ENCODE measurements at regions not wholly inside any gene's neighbourhood (a gene's known extent, or its start where the extent isn't known, plus 50 kb on each side); places are given as distances from the start of the nearest gene placed in this dataset.

DNA sequence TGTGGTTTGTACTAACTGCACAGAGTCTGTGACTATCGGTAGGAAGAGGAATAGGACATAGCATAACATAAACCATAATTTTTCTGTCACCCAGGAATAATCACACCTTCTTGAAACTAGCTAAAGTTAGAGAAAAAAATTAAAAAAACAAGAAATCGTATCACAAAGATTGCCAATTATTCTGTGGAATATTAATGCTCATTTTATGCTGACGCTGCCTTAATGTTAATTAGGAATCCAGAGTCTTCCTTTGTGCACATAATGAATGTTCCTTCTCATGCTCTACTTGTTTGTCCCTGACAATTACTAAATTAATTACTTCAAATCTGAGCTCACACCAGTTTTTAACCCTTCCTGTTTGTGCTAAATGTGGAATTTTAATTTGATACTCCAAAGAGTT, 772.7 kb upstream of the EPHA5 start:
- Histone ChIP-seq H3K9me3 (no peaks in the 10 kb centered on the region), H3K27ac (no peak overlapping the region), H3K4me3 (no peak overlapping the region), H3K27me3 (no peaks in the 10 kb centered on the region), H3K4me1 (no peaks in the 10 kb centered on the region), H3K36me3 (no peaks in the 10 kb centered on the region)
- no peak for DNase-seq
- TF ChIP-seq, protein P1, sequence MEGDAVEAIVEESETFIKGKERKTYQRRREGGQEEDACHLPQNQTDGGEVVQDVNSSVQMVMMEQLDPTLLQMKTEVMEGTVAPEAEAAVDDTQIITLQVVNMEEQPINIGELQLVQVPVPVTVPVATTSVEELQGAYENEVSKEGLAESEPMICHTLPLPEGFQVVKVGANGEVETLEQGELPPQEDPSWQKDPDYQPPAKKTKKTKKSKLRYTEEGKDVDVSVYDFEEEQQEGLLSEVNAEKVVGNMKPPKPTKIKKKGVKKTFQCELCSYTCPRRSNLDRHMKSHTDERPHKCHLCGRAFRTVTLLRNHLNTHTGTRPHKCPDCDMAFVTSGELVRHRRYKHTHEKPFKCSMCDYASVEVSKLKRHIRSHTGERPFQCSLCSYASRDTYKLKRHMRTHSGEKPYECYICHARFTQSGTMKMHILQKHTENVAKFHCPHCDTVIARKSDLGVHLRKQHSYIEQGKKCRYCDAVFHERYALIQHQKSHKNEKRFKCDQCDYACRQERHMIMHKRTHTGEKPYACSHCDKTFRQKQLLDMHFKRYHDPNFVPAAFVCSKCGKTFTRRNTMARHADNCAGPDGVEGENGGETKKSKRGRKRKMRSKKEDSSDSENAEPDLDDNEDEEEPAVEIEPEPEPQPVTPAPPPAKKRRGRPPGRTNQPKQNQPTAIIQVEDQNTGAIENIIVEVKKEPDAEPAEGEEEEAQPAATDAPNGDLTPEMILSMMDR (IDR thresholded peaks at IDR 0.05), result no peak
- intact Hi-C loops (cut with DNase I; ENCODE audit: low total_unique reads), result no loop called here

DNA sequence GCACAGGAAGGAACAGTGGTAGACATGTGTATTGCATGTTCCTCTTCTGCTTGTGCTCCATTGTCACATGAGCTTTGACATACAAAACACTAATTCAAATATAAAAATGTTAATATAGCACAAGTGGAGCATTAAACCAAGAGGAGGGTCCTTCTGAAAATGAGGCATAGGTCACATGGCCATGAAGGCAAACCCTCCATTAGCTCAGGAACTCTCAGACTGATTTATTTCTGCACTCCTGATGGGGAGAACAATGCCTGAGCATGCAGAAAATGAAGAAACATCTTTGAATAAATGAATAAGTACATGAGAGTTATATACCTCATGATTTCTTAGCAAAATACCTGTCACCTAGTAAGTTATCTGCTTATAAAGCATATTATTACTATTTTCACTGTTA, 769.2 kb upstream of the EPHA5 start:
- Histone ChIP-seq H3K4me3 (no peak overlapping the region), H3K36me3 (no peaks in the 10 kb centered on the region), H3K27me3 (no peaks in the 10 kb centered on the region), H3K4me1 (no peaks in the 10 kb centered on the region), H3K9me3 (no peaks in the 10 kb centered on the region), H3K27ac (no peak overlapping the region)
- intact Hi-C loops (cut with DNase I; ENCODE audit: low total_unique reads), result no loop called here
- DNase-seq, result no peak
- TF ChIP-seq, protein P1 (IDR thresholded peaks at IDR 0.05), result no peak

DNA sequence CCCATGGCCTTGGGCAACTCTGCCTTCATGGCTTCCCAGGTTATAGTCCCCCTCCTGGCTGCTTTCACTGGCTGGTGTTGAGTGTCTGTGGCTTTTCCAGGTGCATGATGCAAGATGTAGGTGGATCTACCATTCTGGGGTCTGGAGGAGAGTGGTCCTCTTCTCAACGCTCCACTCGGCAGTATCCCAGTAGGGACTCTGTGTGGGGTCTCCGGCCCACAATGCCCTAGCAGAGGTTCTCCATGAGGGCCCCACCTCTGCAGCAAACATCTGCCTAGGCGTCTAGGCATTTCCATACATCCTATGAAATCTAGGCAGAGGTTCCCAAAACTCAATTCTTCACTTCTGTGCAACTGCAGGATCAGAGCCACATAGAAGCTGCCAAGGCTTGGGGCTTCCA, 763.4 kb upstream of the EPHA5 start:
- Histone ChIP-seq H3K36me3 (no peaks in the 10 kb centered on the region), H3K9me3 (no peaks in the 10 kb centered on the region), H3K4me1 (no peaks in the 10 kb centered on the region), H3K4me3 (no peak overlapping the region), H3K27me3 (no peaks in the 10 kb centered on the region), H3K27ac (no peak overlapping the region)
- no peak for DNase-seq
- TF ChIP-seq, protein P1 (IDR thresholded peaks at IDR 0.05), result no peak
- intact Hi-C loops (cut with DNase I; ENCODE audit: low total_unique reads), result loop anchor here (5.0 kb wide), 1 partner anchor 1619 kb away; no protein-coding TSS in a partner anchor

DNA sequence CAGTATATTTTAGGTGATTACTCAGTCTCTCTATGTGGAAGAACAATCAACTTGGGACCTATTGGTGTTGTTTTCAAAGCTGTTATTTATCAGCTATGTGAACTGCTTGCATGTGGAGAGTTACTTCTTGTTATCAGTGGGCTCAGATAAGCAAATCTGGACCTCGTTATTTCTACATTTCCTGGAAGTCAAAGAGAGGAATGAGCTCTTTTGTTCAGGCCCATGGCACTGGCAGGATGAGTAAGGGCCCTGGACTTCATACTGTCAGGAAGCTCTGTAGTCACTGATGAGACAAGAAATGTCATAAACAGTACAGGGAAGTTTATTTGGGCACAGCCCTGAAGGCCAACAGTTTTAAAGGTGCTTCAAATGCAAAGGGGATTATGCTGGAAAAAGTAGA, 760.6 kb upstream of the EPHA5 start:
- TF ChIP-seq, protein P1 (IDR thresholded peaks at IDR 0.05), result no peak
- DNase-seq, result no peak
- Histone ChIP-seq H3K27ac (no peak overlapping the region), H3K36me3 (no peaks in the 10 kb centered on the region), H3K4me3 (no peak overlapping the region), H3K4me1 (no peaks in the 10 kb centered on the region), H3K9me3 (no peaks in the 10 kb centered on the region), H3K27me3 (no peaks in the 10 kb centered on the region)
- intact Hi-C loops (cut with DNase I; ENCODE audit: low total_unique reads), result loop anchor here (5.0 kb wide), 1 partner anchor 1621 kb away; no protein-coding TSS in a partner anchor

DNA sequence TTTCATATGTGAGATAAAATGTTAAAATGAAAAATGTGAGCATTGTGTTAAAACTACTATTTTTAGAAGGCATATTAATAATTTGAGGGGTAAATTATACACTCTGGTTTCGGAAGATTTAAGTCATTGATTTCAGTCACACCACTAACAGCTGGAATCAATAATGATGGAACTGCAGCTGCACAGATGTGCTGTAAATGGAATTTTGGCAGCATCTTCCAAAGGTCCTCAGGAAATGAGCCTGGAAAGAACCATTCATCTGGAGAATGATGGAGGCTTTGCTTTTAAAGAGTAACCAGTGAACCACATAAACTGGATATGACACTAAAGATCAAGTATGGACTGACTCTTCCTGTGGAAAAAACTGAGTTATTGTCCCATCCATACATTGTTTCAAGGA, 759.0 kb upstream of the EPHA5 start:
- no peaks in the 10 kb centered on the region for H3K4me1 ChIP-seq
- intact Hi-C loops (cut with DNase I; ENCODE audit: low total_unique reads), result no loop called here
- no peak overlapping the region for H3K4me3 ChIP-seq
- TF ChIP-seq, protein P1 (IDR thresholded peaks at IDR 0.05), result no peak
- H3K27me3 ChIP-seq, result no peaks in the 10 kb centered on the region
- no peak overlapping the region for H3K27ac ChIP-seq
- H3K36me3 ChIP-seq, result no peaks in the 10 kb centered on the region
- no peaks in the 10 kb centered on the region for H3K9me3 ChIP-seq
- no peak for DNase-seq

DNA sequence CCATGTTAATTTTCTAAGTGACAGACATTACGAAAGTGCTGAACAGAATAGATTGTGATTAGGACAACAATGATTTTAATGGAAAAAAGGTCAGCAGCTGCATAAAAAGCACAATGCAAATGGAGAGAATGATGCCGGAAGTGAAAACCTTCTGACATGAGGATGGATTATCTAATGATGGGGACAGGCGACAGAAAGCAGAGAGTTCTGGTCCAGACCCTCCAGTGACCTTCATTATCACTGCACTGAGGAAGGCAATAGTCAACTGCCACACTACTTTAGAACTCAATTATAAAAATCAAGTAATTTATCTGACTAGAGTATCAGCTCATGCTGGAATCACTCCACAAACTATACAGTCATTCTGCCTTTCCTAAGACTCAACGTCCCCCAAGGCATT, 746.1 kb upstream of the EPHA5 start:
- no peaks in the 10 kb centered on the region for H3K36me3 ChIP-seq
- no peak overlapping the region for H3K27ac ChIP-seq
- H3K4me1 ChIP-seq, result no peaks in the 10 kb centered on the region
- no peaks in the 10 kb centered on the region for H3K27me3 ChIP-seq
- TF ChIP-seq, protein P1 (IDR thresholded peaks at IDR 0.05), result no peak
- no peaks in the 10 kb centered on the region for H3K9me3 ChIP-seq
- intact Hi-C loops (cut with DNase I; ENCODE audit: low total_unique reads), result no loop called here
- no peak overlapping the region for H3K4me3 ChIP-seq
- no peak for DNase-seq
